ENCODE measurements at regions not wholly inside any gene's neighbourhood (a gene's known extent, or its start where the extent isn't known, plus 50 kb on each side); places are given as distances from the start of the nearest gene placed in this dataset.

DNA sequence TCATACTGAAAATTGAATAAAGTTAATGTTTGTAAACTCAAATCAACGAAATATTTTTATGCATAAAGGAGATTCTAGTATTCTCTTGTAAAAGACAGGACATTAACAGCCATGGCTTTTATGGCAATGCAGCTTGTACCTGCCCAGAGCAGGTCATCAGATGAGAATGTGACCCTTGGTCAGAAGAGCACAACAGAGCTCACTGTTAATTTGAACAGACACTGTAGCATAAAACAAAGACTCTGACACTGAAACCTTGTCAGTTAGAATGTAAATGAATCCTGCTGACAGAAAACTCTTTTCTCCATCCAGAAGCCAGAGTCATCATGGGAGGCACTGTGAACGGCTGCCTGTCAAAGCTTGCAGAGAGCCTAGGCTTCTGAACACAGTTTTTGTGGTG lies 410.6 kb downstream of the RAP2B start:
- TF ChIP-seq, protein P1, sequence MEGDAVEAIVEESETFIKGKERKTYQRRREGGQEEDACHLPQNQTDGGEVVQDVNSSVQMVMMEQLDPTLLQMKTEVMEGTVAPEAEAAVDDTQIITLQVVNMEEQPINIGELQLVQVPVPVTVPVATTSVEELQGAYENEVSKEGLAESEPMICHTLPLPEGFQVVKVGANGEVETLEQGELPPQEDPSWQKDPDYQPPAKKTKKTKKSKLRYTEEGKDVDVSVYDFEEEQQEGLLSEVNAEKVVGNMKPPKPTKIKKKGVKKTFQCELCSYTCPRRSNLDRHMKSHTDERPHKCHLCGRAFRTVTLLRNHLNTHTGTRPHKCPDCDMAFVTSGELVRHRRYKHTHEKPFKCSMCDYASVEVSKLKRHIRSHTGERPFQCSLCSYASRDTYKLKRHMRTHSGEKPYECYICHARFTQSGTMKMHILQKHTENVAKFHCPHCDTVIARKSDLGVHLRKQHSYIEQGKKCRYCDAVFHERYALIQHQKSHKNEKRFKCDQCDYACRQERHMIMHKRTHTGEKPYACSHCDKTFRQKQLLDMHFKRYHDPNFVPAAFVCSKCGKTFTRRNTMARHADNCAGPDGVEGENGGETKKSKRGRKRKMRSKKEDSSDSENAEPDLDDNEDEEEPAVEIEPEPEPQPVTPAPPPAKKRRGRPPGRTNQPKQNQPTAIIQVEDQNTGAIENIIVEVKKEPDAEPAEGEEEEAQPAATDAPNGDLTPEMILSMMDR (IDR thresholded peaks at IDR 0.05; ENCODE audit: low read depth, low read length, poor library complexity, severe bottlenecking): no peak
- no peak for TF ChIP-seq EZH2phosphoT487 (IDR thresholded peaks at IDR 0.05; ENCODE audit: borderline replicate concordance, low read length)
